OCI-LY3 (cell line): ENCODE measurements at regions not wholly inside any gene's neighbourhood (a gene's known extent, or its start where the extent isn't known, plus 50 kb on each side); places are given as distances from the start of the nearest gene placed in this dataset.

Experiments
- CTCF ChIP-seq: fragments of 200-600, 300-600 bp; sonication (generic); IDR thresholded peaks from 2 replicates; pipeline ENCODE4 v1.5.1; 2014; ENCODE audit warnings: antibody characterized with exemption, low read length, low read depth
- EZH2phosphoT487 ChIP-seq: fragments of 200-600 bp; shearing (Covaris generic); IDR thresholded peaks from 2 replicates; pipeline ENCODE4 v1.6.1; 2018; ENCODE audit warnings: antibody characterized with exemption, mixed run types, low read depth

DNA sequence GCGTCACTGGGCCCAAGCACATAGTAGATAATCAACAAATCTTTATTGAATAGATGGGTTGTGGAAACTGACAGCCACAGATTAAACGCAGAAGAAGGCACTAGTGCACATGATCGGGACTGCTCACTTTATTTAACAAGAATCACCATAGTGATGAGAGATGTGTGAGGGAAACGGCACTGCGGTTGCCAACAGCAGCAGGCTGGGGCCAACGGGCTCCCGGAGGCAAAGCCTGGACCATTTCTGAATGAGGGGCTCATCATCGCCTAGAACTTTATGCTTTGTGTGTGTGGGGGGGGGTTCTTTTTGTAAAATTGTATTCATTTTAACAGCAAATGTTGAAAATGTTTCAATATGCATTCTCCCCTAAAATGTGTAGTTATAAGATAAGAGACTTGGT is 61.9 kb upstream of the RUFY1 start:
- TF ChIP-seq CTCF: no peak
- TF ChIP-seq EZH2phosphoT487: no peak
